ENCODE measurements at regions not wholly inside any gene's neighbourhood (a gene's known extent, or its start where the extent isn't known, plus 50 kb on each side); places are given as distances from the start of the nearest gene placed in this dataset.

DNA sequence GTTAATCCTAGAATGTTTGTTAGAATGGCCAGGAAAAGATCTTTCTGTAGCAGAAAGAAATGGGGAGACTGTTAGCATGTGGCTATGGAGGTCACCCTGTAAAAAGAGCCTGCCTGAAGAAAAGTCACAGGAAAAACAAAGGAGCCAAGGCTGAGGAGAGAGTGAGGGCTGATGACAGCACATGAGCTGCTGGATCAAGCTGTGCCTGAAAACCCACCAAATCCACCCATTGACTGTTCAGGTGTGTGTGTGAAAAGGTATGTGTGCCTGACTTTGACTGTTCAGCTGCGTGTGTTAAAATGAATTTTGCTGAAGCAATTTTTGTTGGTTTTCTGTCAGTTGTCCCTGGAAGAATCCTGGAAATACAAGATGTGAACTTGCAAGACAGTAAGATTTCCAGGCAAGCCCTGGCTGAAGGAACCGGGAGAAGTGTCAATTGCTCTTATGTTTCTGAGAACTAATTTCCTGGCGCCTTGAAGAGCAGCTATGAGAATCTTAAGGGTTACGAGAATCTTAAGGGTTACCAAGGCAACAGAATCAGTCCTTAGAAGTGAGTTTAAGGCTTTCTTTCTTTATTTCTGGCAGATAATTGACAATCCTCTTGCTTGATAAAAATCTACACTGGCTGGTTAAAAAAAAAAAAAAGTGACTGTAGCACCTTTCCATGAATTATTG is 73.0 kb upstream of the LGALSL start:
- TF ChIP-seq POLR2A (IDR thresholded peaks at IDR 0.05; ENCODE audit: low read depth, low read length) (no peak), POLR2AphosphoS5 (IDR thresholded peaks at IDR 0.05; ENCODE audit: low read depth, low read length) (no peak), TAF1 (IDR thresholded peaks at IDR 0.05; ENCODE audit: low read depth, low read length) (no peak)
